Stimulated activated naive CD4-positive, alpha-beta T cell treated with Interleukin-2 at 50 U/mL for 16 hours (primary cell): ENCODE measurements at regions not wholly inside any gene's neighbourhood (a gene's known extent, or its start where the extent isn't known, plus 50 kb on each side); places are given as distances from the start of the nearest gene placed in this dataset.
"Not testable (repeated sequence)": the region's sequence is repeated elsewhere in the genome, so short reads cannot be mapped to it uniquely, and the experiment has no call there.

Experiments used
- DNase-seq: peaks from one replicate; lab custom pipeline; 2025; lab: John Stamatoyannopoulos, UW

- DNase-seq: no peak
Measured at GRCh38 chr5:87785554-87786335, 373.0 kb upstream of the CCNH start.

GRCh38 chr5:87784879-87785495, 372.3 kb upstream of the CCNH start:
- no peak for DNase-seq

GRCh38 chr5:87784311-87784710, 371.6 kb upstream of the CCNH start:
- no peak for DNase-seq

GRCh38 chr5:87782916-87783315, 370.2 kb upstream of the CCNH start:
- DNase-seq: no peak

GRCh38 chr5:87781976-87782375, 369.2 kb upstream of the CCNH start:
- no peak for DNase-seq

- peak; percentile 67 for DNase-seq
Measured at GRCh38 chr5:87780831-87781760, 368.4 kb upstream of the CCNH start.

- no peak for DNase-seq
Measured at GRCh38 chr5:87778876-87779275, 366.1 kb upstream of the CCNH start.

- no peak for DNase-seq
Measured at GRCh38 chr5:87777877-87778276, 365.1 kb upstream of the CCNH start.

GRCh38 chr5:87776785-87777184, 364.1 kb upstream of the CCNH start:
- DNase-seq: no peak

GRCh38 chr5:87776302-87776701, 363.6 kb upstream of the CCNH start:
- not testable (repeated sequence) for DNase-seq

GRCh38 chr5:87775228-87775627, 362.5 kb upstream of the CCNH start:
- no peak for DNase-seq

- DNase-seq: no peak
Measured at GRCh38 chr5:87774804-87775203, 362.1 kb upstream of the CCNH start.

GRCh38 chr5:87770601-87771121, 357.9 kb upstream of the CCNH start:
- no peak for DNase-seq

GRCh38 chr5:87770016-87770570, 357.4 kb upstream of the CCNH start:
- DNase-seq: no peak

- DNase-seq: no peak
Measured at GRCh38 chr5:87769157-87769556, 356.4 kb upstream of the CCNH start.

- no peak for DNase-seq
Measured at GRCh38 chr5:87768190-87768589, 355.5 kb upstream of the CCNH start.

GRCh38 chr5:87765009-87765408, 352.3 kb upstream of the CCNH start:
- no peak for DNase-seq

GRCh38 chr5:87762631-87763030, 349.9 kb upstream of the CCNH start:
- no peak for DNase-seq

- DNase-seq: no peak
Measured at GRCh38 chr5:87756951-87757350, 344.2 kb upstream of the CCNH start.

- no peak for DNase-seq
Measured at GRCh38 chr5:87755360-87755759, 342.6 kb upstream of the CCNH start.

- DNase-seq: no peak
Measured at GRCh38 chr5:87754009-87754757, 341.5 kb upstream of the CCNH start.
